HFFc6 (cell line): ENCODE measurements at regions not wholly inside any gene's neighbourhood (a gene's known extent, or its start where the extent isn't known, plus 50 kb on each side); places are given as distances from the start of the nearest gene placed in this dataset.

Experiments
- DNase-seq: peaks from one replicate; pipeline ENCODE4 v3.0.0-alpha.2; 2018
- H3K27ac Mint-ChIP-seq: 2 replicates; pipeline ENCODE4 v1.8.0; 2020; ENCODE audit warnings: mild to moderate bottlenecking, mixed read lengths
- H3K27me3 Mint-ChIP-seq: 2 replicates; pipeline ENCODE4 v1.8.0; 2021; ENCODE audit warnings: mild to moderate bottlenecking, moderate library complexity, mixed read lengths; ENCODE audit not compliant: insufficient read depth
- H3K36me3 Mint-ChIP-seq: 2 replicates; pipeline ENCODE4 v1.8.0; 2021; ENCODE audit warnings: low read depth, mixed read lengths
- H3K4me1 Mint-ChIP-seq: 2 replicates; pipeline ENCODE4 v1.8.0; 2020; ENCODE audit warnings: low read depth, mixed read lengths
- H3K4me3 Mint-ChIP-seq: 2 replicates; pipeline ENCODE4 v1.8.0; 2020; ENCODE audit warnings: mild to moderate bottlenecking, moderate library complexity, mixed read lengths
- H3K9me3 Mint-ChIP-seq: 2 replicates; pipeline ENCODE4 v1.8.0; 2020; ENCODE audit warnings: mild to moderate bottlenecking, mixed read lengths
- TF ChIP-seq, protein P1 (sequence below): fragments of 200-600 bp; sonication (generic); IDR thresholded peaks from 2 replicates; pipeline ENCODE4 v1.5.0; 2021; ENCODE audit warnings: antibody characterized with exemption, mild to moderate bottlenecking

- no peaks in the 10 kb centered on the region for H3K9me3 Mint-ChIP-seq
- no peaks in the 10 kb centered on the region; the same call in 1 of the 2 replicates for H3K27me3 Mint-ChIP-seq
- H3K27ac Mint-ChIP-seq: no peak overlapping the region
- DNase-seq: peak; percentile 14
- H3K4me3 Mint-ChIP-seq: no peak overlapping the region
- no peaks in the 10 kb centered on the region for H3K36me3 Mint-ChIP-seq
- H3K4me1 Mint-ChIP-seq: peaks cover 18% of the 10 kb centered on the region
- TF ChIP-seq, protein P1, sequence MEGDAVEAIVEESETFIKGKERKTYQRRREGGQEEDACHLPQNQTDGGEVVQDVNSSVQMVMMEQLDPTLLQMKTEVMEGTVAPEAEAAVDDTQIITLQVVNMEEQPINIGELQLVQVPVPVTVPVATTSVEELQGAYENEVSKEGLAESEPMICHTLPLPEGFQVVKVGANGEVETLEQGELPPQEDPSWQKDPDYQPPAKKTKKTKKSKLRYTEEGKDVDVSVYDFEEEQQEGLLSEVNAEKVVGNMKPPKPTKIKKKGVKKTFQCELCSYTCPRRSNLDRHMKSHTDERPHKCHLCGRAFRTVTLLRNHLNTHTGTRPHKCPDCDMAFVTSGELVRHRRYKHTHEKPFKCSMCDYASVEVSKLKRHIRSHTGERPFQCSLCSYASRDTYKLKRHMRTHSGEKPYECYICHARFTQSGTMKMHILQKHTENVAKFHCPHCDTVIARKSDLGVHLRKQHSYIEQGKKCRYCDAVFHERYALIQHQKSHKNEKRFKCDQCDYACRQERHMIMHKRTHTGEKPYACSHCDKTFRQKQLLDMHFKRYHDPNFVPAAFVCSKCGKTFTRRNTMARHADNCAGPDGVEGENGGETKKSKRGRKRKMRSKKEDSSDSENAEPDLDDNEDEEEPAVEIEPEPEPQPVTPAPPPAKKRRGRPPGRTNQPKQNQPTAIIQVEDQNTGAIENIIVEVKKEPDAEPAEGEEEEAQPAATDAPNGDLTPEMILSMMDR: peak; percentile 84
Observed at GRCh38 chr3:21894459-21895340, 143.7 kb upstream of the ZNF385D start.

DNA sequence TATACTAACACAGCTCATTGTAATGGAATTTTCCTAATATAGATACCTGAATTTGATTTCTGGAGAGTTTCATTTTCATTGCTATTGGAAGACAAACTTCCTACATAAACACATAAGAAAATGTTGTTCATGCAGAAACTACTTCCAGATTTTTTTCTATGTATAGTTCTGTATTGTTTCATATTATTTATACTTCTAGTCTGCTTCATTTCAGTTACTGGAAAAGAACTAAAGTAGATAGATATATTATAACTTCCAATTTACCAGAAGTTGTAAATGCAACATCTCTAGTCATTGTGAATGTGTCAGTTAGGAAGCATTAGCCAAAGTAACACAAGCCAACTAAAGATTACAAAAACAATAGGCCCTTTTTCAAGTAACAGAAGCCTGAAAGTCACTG, 147.3 kb upstream of the ZNF385D start:
- H3K9me3 Mint-ChIP-seq: no peaks in the 10 kb centered on the region
- no peaks in the 10 kb centered on the region for H3K36me3 Mint-ChIP-seq
- DNase-seq: no peak
- peaks cover 11% of the 10 kb centered on the region for H3K4me1 Mint-ChIP-seq
- H3K4me3 Mint-ChIP-seq: no peak overlapping the region
- H3K27me3 Mint-ChIP-seq: peaks cover 2% of the 10 kb centered on the region
- TF ChIP-seq, protein P1: no peak
- no peak overlapping the region for H3K27ac Mint-ChIP-seq

GRCh38 chr3:21901484-21901883, 150.5 kb upstream of the ZNF385D start:
- H3K4me3 Mint-ChIP-seq: no peak overlapping the region

GRCh38 chr3:21902956-21903355, 151.9 kb upstream of the ZNF385D start:
- no peak for DNase-seq
- TF ChIP-seq, protein P1: no peak
- H3K4me1 Mint-ChIP-seq: no peaks in the 10 kb centered on the region
- no peak overlapping the region for H3K4me3 Mint-ChIP-seq
- no peaks in the 10 kb centered on the region for H3K9me3 Mint-ChIP-seq
- peaks cover 2% of the 10 kb centered on the region; the same call in 1 of the 2 replicates for H3K27me3 Mint-ChIP-seq
- no peaks in the 10 kb centered on the region for H3K36me3 Mint-ChIP-seq
- no peak overlapping the region for H3K27ac Mint-ChIP-seq

More at GRCh38 chr3:21901484-21901883, 150.5 kb upstream of the ZNF385D start:
- Mint-ChIP-seq H3K27ac (no peak overlapping the region), H3K36me3 (no peaks in the 10 kb centered on the region), H3K9me3 (no peaks in the 10 kb centered on the region), H3K4me1 (no peaks in the 10 kb centered on the region), H3K27me3 (peaks cover 2% of the 10 kb centered on the region)
- DNase-seq: no peak
- TF ChIP-seq, protein P1: no peak

DNA sequence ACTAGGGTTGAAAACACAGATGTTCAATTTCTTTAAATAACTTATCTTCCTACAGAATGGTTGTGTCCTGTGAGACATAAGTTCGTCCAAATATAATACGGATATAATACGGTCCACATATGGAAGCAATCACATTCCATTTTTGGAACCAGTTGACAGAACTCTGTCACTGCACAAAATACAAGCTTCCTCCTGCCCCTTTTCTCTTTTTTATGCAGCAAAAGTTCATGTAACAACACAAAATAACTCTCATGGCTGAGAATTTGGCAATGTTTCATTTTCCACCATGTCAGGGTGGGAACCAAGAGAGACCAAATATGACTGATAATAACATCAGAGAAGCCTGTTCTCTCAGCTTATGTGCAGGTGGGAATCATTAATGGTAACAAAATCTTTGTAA, 158.1 kb upstream of the ZNF385D start:
- Mint-ChIP-seq H3K4me3 (no peak overlapping the region), H3K27ac (no peak overlapping the region), H3K27me3 (no peaks in the 10 kb centered on the region; the same call in 1 of the 2 replicates), H3K9me3 (no peaks in the 10 kb centered on the region), H3K4me1 (peaks cover 13% of the 10 kb centered on the region; the same call in 1 of the 2 replicates), H3K36me3 (no peaks in the 10 kb centered on the region)
- TF ChIP-seq, protein P1: no peak
- no peak for DNase-seq
